GM21786 (cell line): ENCODE measurements at regions not wholly inside any gene's neighbourhood (a gene's known extent, or its start where the extent isn't known, plus 50 kb on each side); places are given as distances from the start of the nearest gene placed in this dataset.
"Not testable (repeated sequence)": the region's sequence is repeated elsewhere in the genome, so short reads cannot be mapped to it uniquely, and the experiment has no call there.

Experiments used
- ATAC-seq: cut with Tn5 transposase; IDR thresholded peaks from one replicate; pipeline ENCODE4 v1.9.1; 2021; ENCODE audit not compliant: unreplicated experiment

DNA sequence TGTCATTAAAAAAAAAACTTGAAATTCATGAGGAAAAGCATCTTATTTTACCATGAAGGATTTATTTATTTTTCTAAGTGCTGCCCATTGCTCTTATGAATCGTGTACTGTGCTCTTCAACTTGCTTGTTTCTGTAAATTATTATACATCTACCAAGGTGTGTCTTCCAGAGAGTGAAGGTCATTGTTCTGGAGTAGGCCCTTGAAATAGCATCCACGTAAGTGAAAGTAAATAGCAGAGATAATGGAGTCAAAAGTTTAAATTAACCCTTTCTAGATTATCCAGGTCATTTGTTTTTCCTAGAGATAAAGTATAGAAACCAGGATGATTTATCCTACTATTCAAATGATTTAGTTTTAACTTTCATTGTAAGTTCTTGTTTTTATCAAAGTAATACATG is 473.1 kb downstream of the DIRAS2 start:
- no peak for ATAC-seq

GRCh38 chr9:90173935-90174334 is 468.7 kb downstream of the DIRAS2 start:
- ATAC-seq = not testable (repeated sequence)

GRCh38 chr9:90174346-90174745 is 468.3 kb downstream of the DIRAS2 start:
- not testable (repeated sequence) for ATAC-seq

DNA sequence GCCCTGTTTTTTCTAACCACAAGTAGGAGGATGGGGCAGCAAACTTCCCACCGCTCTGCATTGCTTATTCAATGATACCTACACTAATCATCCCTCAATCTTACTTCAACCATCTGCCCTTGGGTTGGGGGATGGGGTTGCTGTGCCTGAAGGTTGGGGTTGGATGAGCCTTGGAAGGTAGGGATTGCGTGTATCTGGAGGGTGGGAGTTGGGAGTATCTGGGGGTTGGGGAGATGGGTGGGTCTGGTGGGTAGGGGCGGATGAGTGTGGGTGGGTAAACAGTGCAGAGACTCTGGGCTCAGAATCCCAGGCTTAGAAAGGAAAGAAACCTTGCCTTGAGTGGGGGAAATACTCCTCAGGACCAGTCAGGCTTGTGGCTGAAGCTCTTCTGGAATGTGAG is 467.4 kb downstream of the DIRAS2 start:
- ATAC-seq = no peak

- ATAC-seq = no peak
These were observed 466.8 kb downstream of the DIRAS2 start for GRCh38 chr9:90175865-90176264.

DNA sequence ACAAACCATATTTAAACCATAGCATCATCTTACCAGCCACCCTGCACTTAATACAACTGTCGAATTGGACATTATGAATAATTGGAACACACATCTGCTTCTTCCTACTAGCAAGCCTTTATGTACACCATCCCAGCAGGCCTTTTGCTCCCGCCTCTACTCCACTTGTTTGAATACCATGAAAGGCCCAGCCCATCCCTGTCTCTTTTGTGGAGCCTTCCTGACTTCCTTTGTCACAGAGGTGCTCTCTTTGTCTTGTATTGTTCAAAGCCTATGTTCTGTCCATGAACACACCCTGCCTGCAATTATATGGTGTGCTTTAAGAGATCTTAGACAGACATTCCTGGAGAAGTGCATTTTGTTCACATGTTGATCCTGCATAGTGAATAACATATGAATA is 465.7 kb downstream of the DIRAS2 start:
- no peak for ATAC-seq

DNA sequence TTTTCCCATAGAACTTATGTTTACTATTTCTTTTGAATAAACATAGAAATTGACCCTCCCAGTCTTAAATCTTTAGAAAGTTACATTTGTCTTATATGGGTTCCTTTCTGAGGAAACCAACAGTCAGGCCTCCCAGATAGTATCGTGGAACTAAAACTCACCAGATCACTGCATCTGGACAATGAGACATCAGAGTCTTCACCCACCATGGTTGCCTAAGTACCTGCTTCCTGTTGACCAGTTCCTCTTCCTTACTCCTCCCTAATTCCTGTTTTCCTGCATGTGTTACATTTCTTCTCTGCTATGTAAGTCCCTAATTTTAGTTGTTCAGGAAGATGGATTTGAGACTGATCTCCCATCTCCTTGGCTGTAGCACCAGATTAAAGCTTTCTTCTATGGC is 462.2 kb downstream of the DIRAS2 start:
- no peak for ATAC-seq

DNA sequence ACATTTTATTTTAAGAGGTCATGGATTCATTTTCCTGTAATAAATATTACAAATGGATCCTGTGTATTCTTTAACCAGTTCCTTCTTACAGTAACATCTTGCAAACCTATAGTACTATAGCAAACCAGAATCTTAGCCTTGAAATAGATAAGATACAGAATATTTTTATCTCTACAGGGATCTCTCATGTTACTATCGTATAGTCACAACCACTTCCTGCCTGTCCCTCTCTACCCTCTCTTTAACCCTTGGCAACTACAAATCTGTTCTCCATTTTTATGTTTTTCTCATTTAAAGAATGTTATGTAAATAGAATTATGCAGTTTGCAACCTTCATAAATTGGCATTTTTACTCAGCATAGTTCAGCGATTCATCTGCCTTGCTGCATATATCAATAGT is 454.0 kb downstream of the DIRAS2 start:
- no peak for ATAC-seq

GRCh38 chr9:90189306-90189705 is 453.3 kb downstream of the DIRAS2 start:
- peak; percentile 94 for ATAC-seq

DNA sequence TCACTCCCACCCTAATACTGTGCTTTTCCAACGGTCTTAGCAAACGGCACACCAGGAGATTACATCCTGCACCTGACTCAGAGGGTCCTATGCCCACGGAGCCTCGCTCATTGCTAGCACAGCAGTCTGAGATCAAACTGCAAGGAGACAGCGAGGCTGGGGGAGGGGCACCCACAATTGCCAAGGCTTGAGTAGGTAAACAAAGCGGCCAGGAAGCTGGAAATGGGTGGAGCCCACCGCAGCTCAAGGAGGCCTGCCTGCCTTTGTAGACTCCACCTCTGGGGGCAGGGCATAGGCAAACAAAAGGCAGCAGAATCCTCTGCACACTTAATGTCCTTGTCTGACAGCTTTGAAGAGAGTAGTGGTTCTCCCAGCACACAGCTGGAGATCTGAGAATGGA is 450.2 kb downstream of the DIRAS2 start:
- ATAC-seq = not testable (repeated sequence)

GRCh38 chr9:90198956-90199355 is 443.7 kb downstream of the DIRAS2 start:
- no peak for ATAC-seq

GRCh38 chr9:90201766-90202165 is 440.9 kb downstream of the DIRAS2 start:
- ATAC-seq = no peak

- ATAC-seq = no peak
These were observed 438.3 kb downstream of the DIRAS2 start for GRCh38 chr9:90204128-90204831.

GRCh38 chr9:90213045-90213444 is 429.6 kb downstream of the DIRAS2 start:
- not testable (repeated sequence) for ATAC-seq

GRCh38 chr9:90219548-90220118 is 423.0 kb downstream of the DIRAS2 start:
- ATAC-seq = no peak

GRCh38 chr9:90221899-90222298 is 420.7 kb downstream of the DIRAS2 start:
- ATAC-seq = not testable (repeated sequence)

DNA sequence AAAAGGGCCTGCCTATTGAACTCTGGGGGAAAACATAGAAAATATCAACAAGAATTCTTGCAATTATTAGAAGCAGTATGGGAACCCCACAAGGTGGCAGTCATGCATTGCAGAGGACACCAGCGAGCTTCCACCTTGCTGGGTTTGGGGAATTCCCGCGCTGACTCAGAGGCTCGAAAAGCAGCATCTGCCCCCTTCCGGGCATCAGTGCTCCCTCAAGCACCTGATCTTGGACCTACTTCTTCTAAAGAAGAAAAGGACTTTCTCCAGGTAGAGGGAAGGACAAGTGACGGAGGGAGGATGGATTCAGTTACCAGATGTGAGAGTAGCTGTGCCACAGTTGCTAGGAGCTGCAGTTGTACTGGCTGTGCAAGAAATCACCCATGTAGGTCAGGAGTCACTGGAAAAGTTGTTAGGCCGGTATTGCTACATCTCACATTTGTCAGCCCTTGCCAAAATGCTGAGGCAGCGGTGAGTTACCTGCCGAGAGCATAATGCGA is 415.7 kb downstream of the DIRAS2 start:
- not testable (repeated sequence) for ATAC-seq

- ATAC-seq = not testable (repeated sequence)
These were observed 409.5 kb downstream of the DIRAS2 start for GRCh38 chr9:90233081-90233480.

DNA sequence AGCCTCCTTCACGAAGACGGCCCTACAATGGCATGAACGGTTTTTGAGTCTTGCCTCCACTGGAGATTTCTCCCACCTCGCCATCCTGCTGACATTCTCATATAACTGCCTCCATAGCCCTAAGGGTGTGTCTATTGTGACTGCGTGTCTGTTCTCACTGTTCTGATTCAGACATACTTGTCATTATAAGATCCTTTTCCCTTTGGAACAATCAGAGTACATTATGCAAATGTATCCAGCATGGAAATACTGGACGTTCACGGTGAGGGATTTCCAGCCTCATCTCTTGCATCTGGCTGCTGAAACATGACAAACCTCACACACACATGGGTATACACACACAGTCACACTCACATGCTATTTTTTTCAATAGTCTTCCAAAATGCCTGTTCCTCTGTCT is 402.1 kb downstream of the DIRAS2 start:
- ATAC-seq = no peak

- ATAC-seq = no peak
These were observed 397.0 kb downstream of the DIRAS2 start for GRCh38 chr9:90245661-90246060.

DNA sequence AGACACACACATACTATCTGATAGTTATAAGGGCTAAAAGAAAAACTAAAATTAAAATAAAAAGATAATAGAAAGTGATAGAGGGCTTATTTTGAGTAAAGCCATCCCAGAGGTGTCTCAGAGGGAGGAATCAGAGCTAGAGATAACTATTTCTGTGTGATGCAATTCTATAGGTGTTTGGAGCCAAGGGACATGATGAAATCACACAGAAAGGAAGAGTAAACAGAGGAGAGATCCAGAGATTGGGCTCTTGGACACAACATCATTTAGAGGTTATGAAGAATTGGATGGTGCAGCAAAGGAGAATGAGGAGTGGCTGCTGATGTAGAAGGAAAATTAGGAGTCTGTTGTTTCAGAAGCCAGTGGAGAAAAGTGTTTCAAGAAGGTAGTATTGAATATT is 393.5 kb downstream of the DIRAS2 start:
- ATAC-seq = no peak

- no peak for ATAC-seq
These were observed 391.3 kb downstream of the DIRAS2 start for GRCh38 chr9:90251316-90251715.

DNA sequence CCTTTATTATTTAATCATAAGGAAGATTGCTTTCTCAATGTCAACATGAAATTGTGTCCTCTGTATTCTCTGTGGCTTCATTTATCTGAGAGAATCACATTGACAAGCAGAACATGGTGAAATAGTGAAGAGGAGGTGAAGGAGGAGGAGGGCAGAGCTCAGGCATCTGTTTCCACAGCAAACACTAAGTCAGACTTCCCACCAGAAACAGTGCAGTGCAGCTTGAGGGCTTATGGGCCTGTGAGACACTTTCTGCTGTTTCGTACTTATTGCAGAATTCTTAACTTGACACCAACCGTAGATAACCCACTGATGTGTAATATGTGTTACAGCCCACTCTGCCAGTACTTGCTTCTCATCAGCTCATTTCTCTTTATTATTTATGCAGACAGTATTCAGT is 386.3 kb downstream of the DIRAS2 start:
- no peak for ATAC-seq
